ENCODE measurements at regions not wholly inside any gene's neighbourhood (a gene's known extent, or its start where the extent isn't known, plus 50 kb on each side); places are given as distances from the start of the nearest gene placed in this dataset.

DNA sequence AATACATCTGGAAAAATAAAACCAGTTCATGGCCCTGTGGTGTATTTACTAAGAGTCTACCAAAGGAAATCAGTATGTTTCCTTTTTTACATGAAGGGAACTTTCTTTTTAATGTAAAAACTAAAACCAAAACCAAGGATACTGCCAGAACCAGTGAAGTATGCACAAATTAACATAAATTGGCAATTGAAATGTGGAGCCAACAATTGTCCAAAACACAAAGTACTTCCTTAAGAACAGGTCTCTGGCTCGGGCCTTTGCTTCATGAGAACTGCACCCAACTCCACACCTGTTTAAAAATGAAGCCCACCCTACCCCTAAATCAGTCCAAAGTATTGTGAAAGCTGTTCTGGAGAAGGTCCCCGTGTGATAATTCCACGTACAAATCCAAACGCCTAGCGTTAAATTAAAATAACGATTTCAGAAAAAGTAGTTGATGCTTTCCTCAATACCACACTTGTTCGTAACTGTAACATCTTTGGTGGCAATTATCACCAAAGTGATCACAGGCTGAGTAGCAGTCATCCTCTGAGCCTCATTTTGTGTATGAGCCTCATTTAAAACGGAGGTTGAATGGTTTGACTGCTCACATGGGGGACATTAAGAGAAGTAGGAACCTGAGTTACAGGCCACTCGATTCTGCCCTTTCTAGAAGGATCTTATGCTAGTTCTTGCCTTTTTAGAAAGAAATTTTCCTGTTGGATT, 93.0 kb downstream of the GEMIN8 start:
- TF ChIP-seq, protein P1, sequence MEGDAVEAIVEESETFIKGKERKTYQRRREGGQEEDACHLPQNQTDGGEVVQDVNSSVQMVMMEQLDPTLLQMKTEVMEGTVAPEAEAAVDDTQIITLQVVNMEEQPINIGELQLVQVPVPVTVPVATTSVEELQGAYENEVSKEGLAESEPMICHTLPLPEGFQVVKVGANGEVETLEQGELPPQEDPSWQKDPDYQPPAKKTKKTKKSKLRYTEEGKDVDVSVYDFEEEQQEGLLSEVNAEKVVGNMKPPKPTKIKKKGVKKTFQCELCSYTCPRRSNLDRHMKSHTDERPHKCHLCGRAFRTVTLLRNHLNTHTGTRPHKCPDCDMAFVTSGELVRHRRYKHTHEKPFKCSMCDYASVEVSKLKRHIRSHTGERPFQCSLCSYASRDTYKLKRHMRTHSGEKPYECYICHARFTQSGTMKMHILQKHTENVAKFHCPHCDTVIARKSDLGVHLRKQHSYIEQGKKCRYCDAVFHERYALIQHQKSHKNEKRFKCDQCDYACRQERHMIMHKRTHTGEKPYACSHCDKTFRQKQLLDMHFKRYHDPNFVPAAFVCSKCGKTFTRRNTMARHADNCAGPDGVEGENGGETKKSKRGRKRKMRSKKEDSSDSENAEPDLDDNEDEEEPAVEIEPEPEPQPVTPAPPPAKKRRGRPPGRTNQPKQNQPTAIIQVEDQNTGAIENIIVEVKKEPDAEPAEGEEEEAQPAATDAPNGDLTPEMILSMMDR (IDR thresholded peaks at IDR 0.05) = no peak
- TF ChIP-seq POLR2AphosphoS5 (IDR thresholded peaks at IDR 0.05; ENCODE audit: low read depth, low read length) (no peak), SIN3A (IDR thresholded peaks at IDR 0.05; ENCODE audit: borderline replicate concordance, insufficient read depth, low read depth, low read length) (no peak)
- TF ChIP-seq, protein P2, sequence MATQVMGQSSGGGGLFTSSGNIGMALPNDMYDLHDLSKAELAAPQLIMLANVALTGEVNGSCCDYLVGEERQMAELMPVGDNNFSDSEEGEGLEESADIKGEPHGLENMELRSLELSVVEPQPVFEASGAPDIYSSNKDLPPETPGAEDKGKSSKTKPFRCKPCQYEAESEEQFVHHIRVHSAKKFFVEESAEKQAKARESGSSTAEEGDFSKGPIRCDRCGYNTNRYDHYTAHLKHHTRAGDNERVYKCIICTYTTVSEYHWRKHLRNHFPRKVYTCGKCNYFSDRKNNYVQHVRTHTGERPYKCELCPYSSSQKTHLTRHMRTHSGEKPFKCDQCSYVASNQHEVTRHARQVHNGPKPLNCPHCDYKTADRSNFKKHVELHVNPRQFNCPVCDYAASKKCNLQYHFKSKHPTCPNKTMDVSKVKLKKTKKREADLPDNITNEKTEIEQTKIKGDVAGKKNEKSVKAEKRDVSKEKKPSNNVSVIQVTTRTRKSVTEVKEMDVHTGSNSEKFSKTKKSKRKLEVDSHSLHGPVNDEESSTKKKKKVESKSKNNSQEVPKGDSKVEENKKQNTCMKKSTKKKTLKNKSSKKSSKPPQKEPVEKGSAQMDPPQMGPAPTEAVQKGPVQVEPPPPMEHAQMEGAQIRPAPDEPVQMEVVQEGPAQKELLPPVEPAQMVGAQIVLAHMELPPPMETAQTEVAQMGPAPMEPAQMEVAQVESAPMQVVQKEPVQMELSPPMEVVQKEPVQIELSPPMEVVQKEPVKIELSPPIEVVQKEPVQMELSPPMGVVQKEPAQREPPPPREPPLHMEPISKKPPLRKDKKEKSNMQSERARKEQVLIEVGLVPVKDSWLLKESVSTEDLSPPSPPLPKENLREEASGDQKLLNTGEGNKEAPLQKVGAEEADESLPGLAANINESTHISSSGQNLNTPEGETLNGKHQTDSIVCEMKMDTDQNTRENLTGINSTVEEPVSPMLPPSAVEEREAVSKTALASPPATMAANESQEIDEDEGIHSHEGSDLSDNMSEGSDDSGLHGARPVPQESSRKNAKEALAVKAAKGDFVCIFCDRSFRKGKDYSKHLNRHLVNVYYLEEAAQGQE (IDR thresholded peaks at IDR 0.05; ENCODE audit: insufficient read depth in 1 of 2, low read depth in 2 of 2, low read length in 1 of 2) = no peak
